A673 (cell line): ENCODE measurements at regions not wholly inside any gene's neighbourhood (a gene's known extent, or its start where the extent isn't known, plus 50 kb on each side); places are given as distances from the start of the nearest gene placed in this dataset.

Experiments
- BruUV-seq: library from RNA; stranded (reverse); fragments of 400-500 nt; replicated peaks from 2 replicates; lab custom pipeline; 2021; lab: Mats Ljungman, UMichigan
- CTCF ChIA-PET: fragments of 300-600 bp; sonication (Branson Sonifier 250); formaldehyde crosslinking; loops from one replicate; lab custom pipeline; 2022; ENCODE audit warnings: antibody characterized with exemption; lab: Charles Lee
- POLR2A ChIA-PET: fragments of 300-600 bp; sonication (Branson Sonifier 250); formaldehyde crosslinking; loops from one replicate; lab custom pipeline; 2022; ENCODE audit warnings: antibody characterized with exemption; ENCODE audit not compliant: low non-redundant PET; lab: Charles Lee
- DNase-seq: peaks from one replicate; pipeline ENCODE4 v3.0.0-alpha.2; 2015; ENCODE audit warnings: low spot score
- H3K27ac ChIP-seq: fragments of 200-600 bp; sonication (generic); 2 replicates; pipeline ENCODE4 v1.5.1; 2016; ENCODE audit warnings: mixed run types, low read depth, mild to moderate bottlenecking, mixed read lengths, antibody characterized with exemption, low read length; ENCODE audit not compliant: poor library complexity, severe bottlenecking
- H3K27me3 ChIP-seq: fragments of 200-600 bp; sonication (generic); replicated peaks from 2 replicates; pipeline ENCODE4 v1.6.1; 2017; ENCODE audit warnings: mixed run types, low read depth, mild to moderate bottlenecking, mixed read lengths, antibody characterized with exemption, low read length; ENCODE audit not compliant: insufficient read depth, poor library complexity
- H3K36me3 ChIP-seq: fragments of 200-600 bp; sonication (generic); 2 replicates; pipeline ENCODE4 v1.6.1; 2016; ENCODE audit warnings: mixed run types, mild to moderate bottlenecking, mixed read lengths, antibody characterized with exemption, low read length; ENCODE audit not compliant: insufficient read depth, poor library complexity, severe bottlenecking
- H3K4me1 ChIP-seq: fragments of 200-600 bp; sonication (generic); 2 replicates; pipeline ENCODE4 v1.6.1; 2017; ENCODE audit warnings: mixed run types, mild to moderate bottlenecking, mixed read lengths, antibody characterized with exemption, low read length; ENCODE audit not compliant: insufficient read depth, poor library complexity, severe bottlenecking
- H3K4me3 ChIP-seq: fragments of 200-600 bp; sonication (generic); 2 replicates; pipeline ENCODE4 v1.5.1; 2016; ENCODE audit warnings: low read depth, mixed run types, mild to moderate bottlenecking, mixed read lengths, low read length; ENCODE audit not compliant: poor library complexity, severe bottlenecking
- H3K9me3 ChIP-seq: fragments of 200-600 bp; sonication (generic); 2 replicates; pipeline ENCODE4 v1.6.1; 2016; ENCODE audit warnings: mixed run types, low read depth, mild to moderate bottlenecking, mixed read lengths, antibody characterized with exemption, low read length; ENCODE audit not compliant: poor library complexity, severe bottlenecking
- CTCF ChIP-seq: fragments of 300-800, 200-600 bp; sonication (generic); conservative IDR thresholded peaks from 2 replicates; pipeline ENCODE4 v1.5.1; 2017; ENCODE audit warnings: low read depth, mild to moderate bottlenecking, antibody characterized with exemption, low read length, moderate library complexity, mixed read lengths
- EZH2 ChIP-seq: fragments of 200-600 bp; sonication (generic); IDR thresholded peaks from 2 replicates; pipeline ENCODE4 v1.6.1; 2017; ENCODE audit warnings: borderline replicate concordance, low read depth, mild to moderate bottlenecking, mixed read lengths, antibody characterized with exemption, low read length; ENCODE audit not compliant: poor library complexity, severe bottlenecking
- intact Hi-C: fragments of 100-400 bp; cut with micrococcal nuclease; formaldehyde crosslinking; loops from one replicate; pipeline ENCODE4 v1.10.0; 2022; ENCODE audit not compliant: unreplicated experiment

DNA sequence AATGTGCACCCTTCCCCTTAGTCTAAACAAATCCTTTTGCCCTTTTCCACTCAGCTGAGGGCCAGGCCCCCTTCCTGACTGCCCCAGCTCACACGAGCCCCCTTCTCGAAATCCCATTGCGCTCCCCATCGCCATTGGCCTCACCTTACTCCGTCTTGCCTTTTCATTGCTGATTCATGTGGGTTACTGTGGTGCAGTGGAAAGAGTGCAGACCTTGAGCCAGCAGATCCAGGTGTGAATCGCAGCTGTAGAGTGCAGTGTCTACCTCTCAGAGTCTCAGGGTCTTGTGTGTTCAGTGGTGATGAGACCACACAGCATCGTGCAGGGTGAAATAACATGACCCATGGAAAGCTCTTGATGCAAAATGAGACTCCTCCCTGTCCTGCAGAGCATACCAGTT lies 132.4 kb upstream of the APCDD1 start:
- ChIA-PET CTCF (no interaction called here), POLR2A (no interaction called here)
- no peak overlapping the region for H3K27ac ChIP-seq
- no peak for DNase-seq
- no peaks in the 10 kb centered on the region for H3K36me3 ChIP-seq
- H3K4me3 ChIP-seq: no peak overlapping the region
- H3K4me1 ChIP-seq: peaks cover 6% of the 10 kb centered on the region
- no peaks in the 10 kb centered on the region for H3K9me3 ChIP-seq
- H3K27me3 ChIP-seq: no peaks in the 10 kb centered on the region
- intact Hi-C loops: no loop called here
- BruUV-seq: no TSS peak
- TF ChIP-seq EZH2: no peak
- no peak for TF ChIP-seq CTCF

- H3K9me3 ChIP-seq: no peaks in the 10 kb centered on the region
- CTCF ChIA-PET: no interaction called here
- POLR2A ChIA-PET: no interaction called here
- DNase-seq: no peak
- H3K27me3 ChIP-seq: no peaks in the 10 kb centered on the region
- no peaks in the 10 kb centered on the region for H3K36me3 ChIP-seq
- no TSS peak for BruUV-seq
- H3K27ac ChIP-seq: no peak overlapping the region
- intact Hi-C loops: no loop called here
- no peak overlapping the region for H3K4me3 ChIP-seq
- H3K4me1 ChIP-seq: peaks cover 6% of the 10 kb centered on the region
- TF ChIP-seq CTCF (no peak), EZH2 (no peak)
Observed at GRCh38 chr18:10322435-10322834, 132.0 kb upstream of the APCDD1 start.

GRCh38 chr18:10329101-10329500 lies 125.3 kb upstream of the APCDD1 start:
- CTCF ChIA-PET: interaction anchor here (0.6 kb wide), 1 partner anchor 58 kb away, joined by 4 read pairs; no protein-coding TSS in a partner anchor
- BruUV-seq: no TSS peak
- intact Hi-C loops: no loop called here

More at GRCh38 chr18:10329101-10329500, 125.3 kb upstream of the APCDD1 start:
- Histone ChIP-seq H3K27me3 (no peaks in the 10 kb centered on the region), H3K36me3 (no peaks in the 10 kb centered on the region), H3K9me3 (no peaks in the 10 kb centered on the region), H3K4me1 (no peaks in the 10 kb centered on the region), H3K4me3 (no peak overlapping the region), H3K27ac (no peak overlapping the region)
- DNase-seq: peak; percentile 52
- no peak for TF ChIP-seq EZH2
- TF ChIP-seq CTCF: no peak
- POLR2A ChIA-PET: interaction anchor here (0.7 kb wide), 1 partner anchor 129 kb away, joined by 6 read pairs; no protein-coding TSS in a partner anchor
